ENCODE measurements at regions not wholly inside any gene's neighbourhood (a gene's known extent, or its start where the extent isn't known, plus 50 kb on each side); places are given as distances from the start of the nearest gene placed in this dataset.

GRCh38 chr12:19895246-19896020 lies 456.1 kb downstream of the AEBP2 start:
- Histone ChIP-seq H3K27ac (ENCODE audit: low read depth in 1 of 2, low read length in 2 of 2) (no peak overlapping the region), H3K9ac (ENCODE audit: insufficient read depth, low read length, poor library complexity, severe bottlenecking) (no peak overlapping the region), H2AFZ (ENCODE audit: insufficient read depth, low read depth, low read length, poor library complexity, severe bottlenecking) (no peak overlapping the region), H3K27me3 (ENCODE audit: control insufficient read depth in 2 of 2, insufficient read depth in 2 of 2, low read length in 2 of 2) (no peaks in the 10 kb centered on the region), H3K4me2 (replicated peaks; ENCODE audit: extremely low read depth, low read length, poor library complexity, severe bottlenecking) (no peak overlapping the region), H3K9me3 (replicated peaks in 1 of 2; ENCODE audit: control insufficient read depth in 1 of 2, insufficient read depth in 1 of 2, low read length in 2 of 2) (no peaks in the 10 kb centered on the region), H3K4me1 (ENCODE audit: control insufficient read depth in 1 of 2, insufficient read depth in 2 of 2, low read length in 2 of 2) (peaks cover 5 to 8% of the 10 kb centered on the region in 2 donors), H4K20me1 (ENCODE audit: insufficient read depth, low read length) (no peaks in the 10 kb centered on the region), H3K36me3 (replicated peaks in 1 of 2; ENCODE audit: control insufficient read depth in 1 of 2, insufficient read depth in 2 of 2, low read length in 2 of 2) (no peaks in the 10 kb centered on the region), H3K4me3 (replicated peaks in 1 of 3; ENCODE audit: low read depth in 2 of 3, low read length in 3 of 3) (no peak overlapping the region), H3K79me2 (ENCODE audit: insufficient read depth, low read length) (no peaks in the 10 kb centered on the region)
- WGBS (ENCODE audit: insufficient coverage) = no CpG with 5 or more reads among the region's 2 CpGs
- intact Hi-C loops (cut with micrococcal nuclease) = no loop called here
- Mint-ChIP-seq H3K9me3 (peaks cover 0 to 5% (median 1%) of the 10 kb centered on the region in 7 donors), H3K4me3 (no peak overlapping the region), H3K27ac (no peak overlapping the region), H3K27me3 (ENCODE audit: low read depth in 3 of 3) (peaks cover 0 to 2% (median 0%) of the 10 kb centered on the region in 3 donors), H3K36me3 (no peaks in the 10 kb centered on the region), H3K4me1 (peaks cover 9% of the 10 kb centered on the region)
- DNase-seq = no peak
- no peak for TF ChIP-seq CTCF (IDR thresholded peaks at IDR 0.05)

GRCh38 chr12:19896041-19896440 lies 456.7 kb downstream of the AEBP2 start:
- Mint-ChIP-seq H3K4me3 (no peak overlapping the region), H3K4me1 (peaks cover 9% of the 10 kb centered on the region), H3K9me3 (peaks cover 0 to 5% (median 1%) of the 10 kb centered on the region in 7 donors), H3K27me3 (ENCODE audit: low read depth in 3 of 3) (peaks cover 0 to 2% (median 0%) of the 10 kb centered on the region in 3 donors), H3K36me3 (no peaks in the 10 kb centered on the region), H3K27ac (no peak overlapping the region)
- no peaks in the 10 kb centered on the region for H4K20me1 ChIP-seq (ENCODE audit: insufficient read depth, low read length)
- no peak overlapping the region for H3K4me3 ChIP-seq (replicated peaks in 1 of 3; ENCODE audit: low read depth in 2 of 3, low read length in 3 of 3)
- no CpG with 5 or more reads among the region's 1 CpG for WGBS (ENCODE audit: insufficient coverage)
- H3K9me3 ChIP-seq (replicated peaks in 1 of 2; ENCODE audit: control insufficient read depth in 1 of 2, insufficient read depth in 1 of 2, low read length in 2 of 2) = no peaks in the 10 kb centered on the region
- H3K79me2 ChIP-seq (ENCODE audit: insufficient read depth, low read length) = no peaks in the 10 kb centered on the region
- H3K9ac ChIP-seq (ENCODE audit: insufficient read depth, low read length, poor library complexity, severe bottlenecking) = no peak overlapping the region
- no peaks in the 10 kb centered on the region for H3K27me3 ChIP-seq (ENCODE audit: control insufficient read depth in 2 of 2, insufficient read depth in 2 of 2, low read length in 2 of 2)
- peaks cover 5 to 8% of the 10 kb centered on the region in 2 donors for H3K4me1 ChIP-seq (ENCODE audit: control insufficient read depth in 1 of 2, insufficient read depth in 2 of 2, low read length in 2 of 2)
- no peak for DNase-seq
- intact Hi-C loops (cut with micrococcal nuclease) = no loop called here
- TF ChIP-seq CTCF (IDR thresholded peaks at IDR 0.05) = no peak
- H3K4me2 ChIP-seq (replicated peaks; ENCODE audit: extremely low read depth, low read length, poor library complexity, severe bottlenecking) = no peak overlapping the region
- H2AFZ ChIP-seq (ENCODE audit: insufficient read depth, low read depth, low read length, poor library complexity, severe bottlenecking) = no peak overlapping the region
- no peak overlapping the region for H3K27ac ChIP-seq (ENCODE audit: low read depth in 1 of 2, low read length in 2 of 2)
- no peaks in the 10 kb centered on the region for H3K36me3 ChIP-seq (replicated peaks in 1 of 2; ENCODE audit: control insufficient read depth in 1 of 2, insufficient read depth in 2 of 2, low read length in 2 of 2)
